T-helper 2 cell (primary cell): ENCODE measurements at regions not wholly inside any gene's neighbourhood (a gene's known extent, or its start where the extent isn't known, plus 50 kb on each side); places are given as distances from the start of the nearest gene placed in this dataset.
"Not testable (repeated sequence)": the region's sequence is repeated elsewhere in the genome, so short reads cannot be mapped to it uniquely, and the experiment has no call there.

Experiments used
- DNase-seq, 5 experiments: peaks; one replicate each; pipeline versions ENCODE4 v3.0.0 to v3.0.0-alpha.2; 2012 to 2022

DNA sequence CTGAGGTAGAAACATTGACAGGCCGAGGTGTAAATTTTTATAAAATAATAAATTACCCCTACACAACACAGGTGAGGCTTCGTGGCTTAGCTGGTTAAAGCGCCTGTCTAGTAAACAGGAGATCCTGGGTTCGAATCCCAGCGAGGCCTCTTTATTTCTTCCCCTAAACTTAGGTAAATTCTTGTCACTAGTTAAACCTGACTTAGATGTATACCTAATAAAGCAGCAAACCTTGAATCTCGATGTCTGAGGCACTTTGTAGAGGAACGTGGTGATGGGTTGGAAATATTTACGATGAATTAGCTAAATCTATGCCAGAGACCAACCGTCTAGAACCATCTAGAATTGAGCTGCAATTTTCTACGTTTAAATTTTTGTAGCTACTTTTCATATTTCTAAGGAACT lies 185.6 kb downstream of the OR2B2 start:
- DNase-seq, result no peak

DNA sequence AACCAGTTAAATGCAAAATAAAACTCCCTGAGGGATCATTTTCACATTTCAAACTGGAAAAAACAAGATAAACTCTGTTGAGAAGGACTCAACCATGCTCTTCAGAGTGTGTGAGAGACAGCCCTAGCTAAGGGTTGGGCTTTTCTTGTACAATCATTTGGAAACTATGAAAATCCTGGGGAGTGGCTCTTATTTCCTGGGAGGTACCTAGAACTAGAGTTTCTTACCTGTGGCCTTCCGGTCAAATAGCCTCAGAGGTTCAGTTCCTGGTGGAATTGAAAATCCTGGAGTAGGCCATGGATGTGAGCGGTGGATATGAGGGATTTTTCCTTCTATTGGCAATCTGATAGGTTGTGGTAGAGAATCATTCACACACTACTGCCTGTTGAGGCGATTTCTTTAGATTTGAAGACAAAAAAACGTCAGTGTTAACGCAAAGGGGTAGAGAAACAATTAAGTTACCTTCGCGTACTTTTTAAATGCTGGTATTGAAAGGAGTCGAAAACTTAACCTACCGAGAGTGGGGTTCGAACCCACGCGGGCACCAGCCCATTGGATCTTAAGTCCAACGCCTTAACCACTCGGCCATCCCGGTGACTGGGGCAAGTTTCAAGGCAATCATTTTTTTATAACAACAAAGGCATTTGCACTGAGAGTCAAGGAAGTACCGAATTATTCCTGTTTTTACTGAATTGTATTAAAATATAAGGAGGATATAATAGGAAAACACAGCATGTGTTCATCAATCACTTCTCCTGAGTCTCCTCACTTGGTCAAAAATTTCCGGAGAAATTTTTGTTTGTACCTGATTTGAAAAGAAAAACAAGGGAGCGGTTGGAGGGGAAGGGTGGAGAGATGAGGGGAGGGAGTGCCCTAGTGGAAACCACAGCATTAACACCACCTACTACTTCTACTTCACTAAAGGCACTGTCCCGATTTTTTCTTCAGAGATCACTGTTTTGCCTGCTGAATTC lies 191.3 kb downstream of the OR2B2 start:
- no peak for DNase-seq

DNA sequence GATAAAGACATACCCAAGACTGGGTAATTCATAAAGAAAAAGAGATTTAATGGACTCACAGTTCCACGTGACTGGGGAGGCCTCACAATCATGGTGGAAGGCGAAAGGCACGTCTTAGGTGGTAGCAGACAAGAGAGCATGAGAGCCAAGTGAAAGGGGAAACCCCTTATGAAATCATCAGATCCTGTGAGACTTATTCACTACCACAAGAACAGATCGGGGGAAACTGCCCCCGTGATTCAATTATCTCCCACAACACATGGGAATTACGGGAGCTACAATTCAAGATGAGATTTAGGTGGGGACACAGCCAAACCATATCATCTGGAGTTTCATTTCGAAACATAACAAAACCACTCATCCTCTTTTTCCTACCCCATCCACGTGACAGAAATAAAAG lies 193.2 kb downstream of the OR2B2 start:
- DNase-seq, result peak in 1 of 5 experiments; percentile 6

DNA sequence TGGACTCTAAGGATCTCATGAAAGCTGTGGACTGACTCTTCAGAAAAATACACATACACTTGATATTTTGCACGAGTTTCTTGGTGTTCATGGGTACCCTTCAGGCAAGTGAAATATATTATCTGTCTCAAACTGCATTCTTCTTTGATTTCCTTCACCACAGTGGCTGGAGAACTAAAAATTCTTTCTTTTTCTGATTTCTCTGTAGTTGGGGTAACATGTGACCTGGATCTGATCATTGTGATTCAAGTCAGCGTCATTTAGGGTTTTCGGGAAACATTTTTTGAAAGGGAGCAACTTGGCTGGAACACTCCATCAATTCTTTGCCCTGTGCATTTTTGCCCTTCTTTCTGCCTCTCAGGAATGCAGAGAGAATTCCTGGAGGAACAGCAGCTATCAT lies 205.8 kb downstream of the OR2B2 start:
- no peak for DNase-seq

DNA sequence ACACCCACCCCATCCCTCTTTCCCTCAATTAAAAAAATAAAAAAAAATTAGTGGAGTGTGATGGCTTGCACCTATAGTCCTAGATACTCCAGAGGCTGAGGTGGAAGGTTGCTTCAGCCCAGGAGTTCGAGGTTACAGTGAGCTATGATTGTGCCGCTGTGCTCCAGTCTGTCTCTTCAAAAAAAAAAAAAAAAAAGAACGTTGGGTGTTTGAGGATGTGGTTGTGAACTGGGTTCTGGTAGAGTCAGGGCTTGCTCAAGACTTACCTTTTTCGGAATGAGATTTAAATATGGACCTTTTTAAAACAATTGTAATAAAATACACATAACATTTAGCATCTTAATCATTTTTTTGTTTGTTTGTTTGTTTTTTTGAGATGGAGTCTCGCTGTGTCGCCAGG lies 211.9 kb downstream of the OR2B2 start:
- DNase-seq, result peak in 1 of 5 experiments; percentile 40

GRCh38 chr6:27694547-27694874 lies 217.7 kb downstream of the OR2B2 start:
- no peak for DNase-seq

GRCh38 chr6:27693766-27694546 lies 218.2 kb downstream of the OR2B2 start:
- peak in 3 of 5 experiments; percentile 17 to 65 (median 29) for DNase-seq

DNA sequence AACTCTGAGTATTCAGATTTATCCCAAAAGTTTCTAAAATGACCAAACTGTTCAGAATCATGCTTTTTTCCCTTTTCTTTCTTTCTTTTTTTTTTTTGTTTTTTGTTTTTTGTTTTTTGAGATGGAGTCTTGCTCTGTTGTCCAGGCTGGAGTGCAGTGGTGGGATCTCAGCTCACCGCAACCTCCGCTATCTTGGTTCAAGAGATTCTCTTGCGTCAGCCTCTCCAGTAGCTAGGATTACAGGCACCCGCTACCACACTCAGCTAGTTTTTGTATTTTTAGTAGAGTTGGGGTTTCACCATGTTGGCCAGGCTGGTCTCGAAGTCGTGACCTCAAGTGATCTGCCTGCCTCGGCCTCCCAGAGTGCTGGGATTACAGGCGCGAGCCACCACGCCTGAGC lies 219.2 kb upstream of the ZNF184 start:
- DNase-seq, result not testable (repeated sequence)

- peak; percentile 60 to 89 (median 78) for DNase-seq
Observed at GRCh38 chr6:27688014-27688586, 215.2 kb upstream of the ZNF184 start.

- peak; percentile 41 to 84 (median 67) for DNase-seq
Observed at GRCh38 chr6:27687154-27688013, 214.5 kb upstream of the ZNF184 start.

DNA sequence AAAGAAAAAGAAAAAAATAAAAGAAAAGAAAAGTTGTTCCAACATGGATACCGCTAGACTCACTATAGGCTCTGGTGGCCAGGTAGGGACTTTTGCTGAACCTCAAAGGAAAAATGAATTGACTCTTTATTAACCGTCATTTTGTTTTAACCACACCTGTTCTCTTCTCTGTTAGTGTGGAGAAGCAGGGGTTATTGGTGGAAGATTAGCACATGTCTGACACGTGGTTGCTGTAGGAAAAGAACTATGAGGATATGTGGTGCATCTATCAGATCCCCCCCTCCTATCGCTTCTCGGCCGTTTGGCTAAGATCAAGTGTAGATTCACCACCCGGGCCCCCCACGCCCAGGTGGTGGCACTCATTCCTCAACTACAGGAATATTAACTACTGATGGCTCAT lies 212.4 kb upstream of the ZNF184 start:
- peak in 1 of 5 experiments; percentile 20 for DNase-seq

- peak in 4 of 5 experiments; percentile 32 to 70 (median 38) for DNase-seq
Observed at GRCh38 chr6:27684264-27685211, 211.6 kb upstream of the ZNF184 start.

DNA sequence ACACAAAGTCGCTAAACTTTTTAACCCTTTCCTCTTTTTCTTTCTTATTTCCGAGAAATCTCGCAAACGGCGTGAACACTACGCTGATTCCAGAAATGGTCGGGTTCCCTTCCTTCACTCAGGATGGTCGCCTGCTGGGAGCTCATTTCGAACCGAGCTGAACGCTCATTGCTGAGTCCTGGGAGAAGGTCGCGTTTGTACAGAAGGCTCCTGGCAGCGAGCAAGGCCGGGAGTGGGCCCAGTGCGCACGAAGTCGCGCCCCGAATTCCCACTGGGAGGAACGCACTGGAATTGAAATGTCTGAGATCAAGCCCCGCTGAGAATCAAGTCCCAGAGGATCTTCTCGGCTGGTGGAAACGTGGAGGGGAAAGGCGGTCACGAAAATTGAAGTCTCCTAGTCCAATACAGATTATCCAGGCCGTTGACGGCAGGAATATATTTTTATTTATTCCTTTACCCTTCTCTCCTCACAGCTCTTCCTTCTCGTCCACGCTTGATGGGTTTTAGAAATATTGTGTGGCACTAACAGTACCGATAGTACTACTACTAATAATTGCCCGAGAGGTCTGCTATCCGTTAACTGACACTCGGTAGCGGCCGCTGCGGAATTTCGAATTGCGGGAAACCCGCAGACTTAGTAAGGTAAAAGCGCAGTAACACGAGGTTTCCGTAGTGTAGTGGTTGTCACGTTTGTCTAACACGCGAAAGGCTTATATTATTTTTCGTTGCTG lies 207.2 kb upstream of the ZNF184 start:
- no peak for DNase-seq

- DNase-seq, result no peak
Observed at GRCh38 chr6:27679308-27679963, 206.5 kb upstream of the ZNF184 start.

GRCh38 chr6:27678469-27678868 lies 205.6 kb upstream of the ZNF184 start:
- no peak for DNase-seq

DNA sequence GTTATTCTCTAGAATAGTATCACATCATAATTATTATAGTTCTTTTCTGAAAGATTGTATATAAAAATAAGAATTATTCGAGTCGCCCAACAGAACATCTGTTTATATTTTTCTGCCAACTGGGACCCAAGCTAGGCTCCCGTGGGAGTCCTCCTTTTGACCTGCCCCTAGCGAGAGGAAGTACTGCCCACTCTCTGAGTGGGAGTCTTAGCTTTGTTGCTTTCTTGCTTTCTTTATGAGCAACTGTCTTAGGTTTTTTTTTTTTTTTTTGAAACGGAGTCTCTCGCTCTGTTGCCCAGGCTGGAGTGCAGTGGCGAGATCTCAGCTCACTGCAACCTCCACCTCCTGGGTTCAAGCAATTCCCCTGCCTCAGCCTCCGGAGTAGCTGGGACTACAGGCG lies 202.0 kb upstream of the ZNF184 start:
- no peak for DNase-seq

- peak in 1 of 5 experiments; percentile 74 for DNase-seq
Observed at GRCh38 chr6:27672113-27672799, 199.4 kb upstream of the ZNF184 start.

DNA sequence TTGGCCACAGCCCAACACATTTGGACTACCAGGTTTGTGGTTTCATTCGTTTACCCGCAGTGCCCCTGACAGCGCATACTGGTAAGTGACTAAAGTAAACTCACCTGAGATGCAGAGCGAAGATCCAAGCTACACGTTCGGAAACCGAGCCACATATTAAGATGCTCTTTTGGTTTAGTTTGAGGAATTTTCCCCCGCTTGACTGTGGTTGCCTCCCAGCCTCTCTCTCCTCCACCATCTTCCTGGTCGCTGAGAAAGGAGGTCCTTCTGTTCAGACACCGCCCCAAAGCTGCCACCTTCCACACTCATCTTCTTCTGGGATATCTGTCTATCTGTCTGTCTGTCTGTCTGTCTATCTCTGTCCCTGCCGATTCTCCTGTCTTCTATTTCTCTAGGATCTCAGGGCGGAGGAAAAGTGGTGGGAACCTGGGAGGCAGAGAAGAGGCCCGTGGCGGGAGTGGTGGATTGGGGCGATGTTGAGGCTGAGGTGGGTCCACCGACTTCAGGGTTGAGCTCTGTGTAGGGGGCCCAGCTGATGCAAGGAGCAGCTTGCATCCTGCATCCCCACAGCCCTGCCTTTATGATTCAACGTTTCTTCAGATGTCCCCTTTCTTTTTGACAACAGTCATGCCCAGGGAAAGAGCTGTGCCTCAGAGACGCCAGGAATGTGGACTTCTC lies 196.9 kb upstream of the ZNF184 start:
- DNase-seq, result no peak

- DNase-seq, result no peak
Observed at GRCh38 chr6:27669295-27669623, 196.4 kb upstream of the ZNF184 start.
